Neutrophil (primary cell): ENCODE measurements at regions not wholly inside any gene's neighbourhood (a gene's known extent, or its start where the extent isn't known, plus 50 kb on each side); places are given as distances from the start of the nearest gene placed in this dataset.

Experiments
- H3K27ac ChIP-seq: fragments of 200-600 bp; sonication (generic); 2 replicates; pipeline ENCODE4 v1.5.1; 2016; ENCODE audit warnings: mild to moderate bottlenecking, moderate library complexity
- H3K27me3 ChIP-seq: fragments of 200-600 bp; sonication (generic); 2 replicates; pipeline ENCODE4 v1.6.0; 2016; ENCODE audit warnings: mild to moderate bottlenecking
- H3K36me3 ChIP-seq: fragments of 200-600 bp; sonication (generic); 2 replicates; pipeline ENCODE4 v1.5.1; 2017
- H3K4me1 ChIP-seq, 2 experiments: fragments of 200-600 bp in 1 of 2; sonication (generic) in 1 of 2; 1 replicate in 1 of 2; 2 replicates in 1 of 2; pipeline versions ENCODE4 v1.5.1 to v1.6.1; 2013 to 2016; ENCODE audit warnings: low read depth in 1 of 2, low read length in 1 of 2, mild to moderate bottlenecking in 1 of 2, moderate library complexity in 1 of 2; ENCODE audit not compliant: control insufficient read depth in 1 of 2, insufficient read depth in 1 of 2
- H3K4me3 ChIP-seq, 2 experiments: fragments of 200-600 bp in 1 of 2; sonication (generic) in 1 of 2; 1 replicate in 1 of 2; 2 replicates in 1 of 2; pipeline ENCODE4 v1.5.1; 2013 to 2016; ENCODE audit warnings: low read depth in 1 of 2, low read length in 1 of 2, mild to moderate bottlenecking in 1 of 2, moderate library complexity in 1 of 2
- H3K9me3 ChIP-seq: fragments of 200-600 bp; sonication (generic); 2 replicates; pipeline ENCODE4 v1.5.1; 2016
- TF ChIP-seq, protein P1 (sequence below): fragments of 200-600 bp; sonication (generic); IDR thresholded peaks from 2 replicates; pipeline ENCODE4 v1.5.1; 2016; ENCODE audit warnings: antibody characterized with exemption

DNA sequence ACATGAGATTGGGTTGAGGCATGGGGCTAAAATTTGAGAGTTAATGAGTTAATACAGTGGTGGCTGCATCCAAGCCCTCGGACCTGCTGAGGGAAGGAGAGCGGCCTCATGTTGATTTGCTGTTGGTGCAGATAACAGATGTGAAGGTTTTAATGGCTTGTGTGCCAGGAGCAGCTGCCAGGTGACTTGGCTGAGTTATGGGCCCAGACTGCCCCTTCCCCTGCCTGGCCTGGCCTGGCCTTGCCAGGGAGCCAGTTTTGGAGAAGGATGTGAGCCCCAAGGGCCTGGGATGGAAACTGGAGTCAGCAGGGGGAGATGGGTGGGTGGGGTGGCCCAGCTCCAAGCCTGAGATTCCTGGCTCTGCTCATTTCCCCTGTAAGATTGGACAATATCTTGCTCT is 230.1 kb downstream of the CBLN1 start:
- TF ChIP-seq, protein P1, sequence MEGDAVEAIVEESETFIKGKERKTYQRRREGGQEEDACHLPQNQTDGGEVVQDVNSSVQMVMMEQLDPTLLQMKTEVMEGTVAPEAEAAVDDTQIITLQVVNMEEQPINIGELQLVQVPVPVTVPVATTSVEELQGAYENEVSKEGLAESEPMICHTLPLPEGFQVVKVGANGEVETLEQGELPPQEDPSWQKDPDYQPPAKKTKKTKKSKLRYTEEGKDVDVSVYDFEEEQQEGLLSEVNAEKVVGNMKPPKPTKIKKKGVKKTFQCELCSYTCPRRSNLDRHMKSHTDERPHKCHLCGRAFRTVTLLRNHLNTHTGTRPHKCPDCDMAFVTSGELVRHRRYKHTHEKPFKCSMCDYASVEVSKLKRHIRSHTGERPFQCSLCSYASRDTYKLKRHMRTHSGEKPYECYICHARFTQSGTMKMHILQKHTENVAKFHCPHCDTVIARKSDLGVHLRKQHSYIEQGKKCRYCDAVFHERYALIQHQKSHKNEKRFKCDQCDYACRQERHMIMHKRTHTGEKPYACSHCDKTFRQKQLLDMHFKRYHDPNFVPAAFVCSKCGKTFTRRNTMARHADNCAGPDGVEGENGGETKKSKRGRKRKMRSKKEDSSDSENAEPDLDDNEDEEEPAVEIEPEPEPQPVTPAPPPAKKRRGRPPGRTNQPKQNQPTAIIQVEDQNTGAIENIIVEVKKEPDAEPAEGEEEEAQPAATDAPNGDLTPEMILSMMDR = no peak
- H3K9me3 ChIP-seq = no peaks in the 10 kb centered on the region
- no peak overlapping the region for H3K27ac ChIP-seq
- H3K27me3 ChIP-seq = no peaks in the 10 kb centered on the region
- no peaks in the 10 kb centered on the region for H3K4me1 ChIP-seq
- no peak overlapping the region for H3K4me3 ChIP-seq
- H3K36me3 ChIP-seq = no peaks in the 10 kb centered on the region

DNA sequence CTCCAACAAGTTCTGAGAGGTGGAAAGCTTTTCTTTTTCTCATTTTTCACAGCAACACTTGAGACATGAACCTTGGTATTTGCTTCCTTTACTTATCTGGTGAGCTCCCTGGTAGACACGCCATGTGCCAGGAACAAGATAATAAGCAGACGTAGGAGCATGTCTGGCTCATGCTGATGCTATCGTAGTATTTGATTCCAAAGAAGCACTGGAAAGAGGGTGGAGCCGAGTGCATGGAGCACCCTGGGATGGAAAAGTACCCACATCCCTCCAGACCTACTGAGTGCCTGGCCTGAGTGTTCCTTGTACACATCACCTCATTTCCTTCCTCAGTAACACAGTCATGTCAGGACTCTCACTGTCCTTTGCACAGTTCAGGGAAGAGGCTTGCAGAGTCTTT is 231.0 kb downstream of the CBLN1 start:
- Histone ChIP-seq H3K36me3 (no peaks in the 10 kb centered on the region), H3K27ac (no peak overlapping the region), H3K27me3 (no peaks in the 10 kb centered on the region), H3K4me1 (no peaks in the 10 kb centered on the region), H3K9me3 (no peaks in the 10 kb centered on the region), H3K4me3 (no peak overlapping the region)
- TF ChIP-seq, protein P1 = no peak

DNA sequence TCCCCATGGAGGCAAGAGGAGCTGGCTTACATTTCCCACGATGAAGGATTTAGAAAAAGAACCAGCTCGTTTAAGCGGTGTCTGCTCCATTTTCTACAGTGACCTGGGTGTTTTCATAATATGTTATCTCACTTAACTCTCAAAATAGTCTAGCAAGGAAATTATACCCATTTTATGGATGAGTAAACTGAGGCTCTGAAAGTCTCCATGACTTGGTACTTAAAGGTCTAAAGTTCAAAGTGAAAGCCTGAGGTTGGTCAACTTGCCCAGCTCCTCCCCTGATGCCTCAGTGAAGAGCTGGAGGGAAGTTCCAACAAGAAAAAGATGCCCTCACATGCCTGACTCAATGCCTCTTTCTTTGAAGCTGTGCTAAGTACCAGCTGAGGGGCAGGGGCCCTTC is 232.0 kb downstream of the CBLN1 start:
- Histone ChIP-seq H3K4me1 (no peaks in the 10 kb centered on the region), H3K9me3 (no peaks in the 10 kb centered on the region), H3K27ac (no peak overlapping the region), H3K4me3 (no peak overlapping the region), H3K27me3 (no peaks in the 10 kb centered on the region), H3K36me3 (no peaks in the 10 kb centered on the region)
- TF ChIP-seq, protein P1 = no peak

DNA sequence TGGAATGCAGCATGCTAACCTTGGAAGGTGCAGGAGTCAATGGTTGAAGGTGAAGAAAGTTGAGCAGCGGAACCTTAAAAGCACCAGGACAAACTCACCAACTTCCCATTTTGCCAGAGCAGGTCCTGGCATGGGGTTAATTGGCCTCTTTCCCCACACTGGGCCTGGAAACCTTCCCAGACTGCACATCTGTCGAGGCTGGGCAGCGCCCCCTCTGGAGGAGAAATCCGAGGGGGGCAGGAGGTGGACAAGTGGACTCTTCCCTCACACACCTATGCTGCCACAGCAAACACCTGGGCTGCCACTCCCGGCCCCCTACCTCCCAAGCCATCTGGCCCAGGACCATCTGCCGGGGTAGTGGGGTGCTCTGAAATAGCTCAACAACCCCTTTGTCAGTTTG is 232.4 kb downstream of the CBLN1 start:
- H3K27me3 ChIP-seq = no peaks in the 10 kb centered on the region
- no peaks in the 10 kb centered on the region for H3K4me1 ChIP-seq
- no peaks in the 10 kb centered on the region for H3K9me3 ChIP-seq
- H3K4me3 ChIP-seq = no peak overlapping the region
- H3K36me3 ChIP-seq = no peaks in the 10 kb centered on the region
- no peak overlapping the region for H3K27ac ChIP-seq
- TF ChIP-seq, protein P1 = no peak

DNA sequence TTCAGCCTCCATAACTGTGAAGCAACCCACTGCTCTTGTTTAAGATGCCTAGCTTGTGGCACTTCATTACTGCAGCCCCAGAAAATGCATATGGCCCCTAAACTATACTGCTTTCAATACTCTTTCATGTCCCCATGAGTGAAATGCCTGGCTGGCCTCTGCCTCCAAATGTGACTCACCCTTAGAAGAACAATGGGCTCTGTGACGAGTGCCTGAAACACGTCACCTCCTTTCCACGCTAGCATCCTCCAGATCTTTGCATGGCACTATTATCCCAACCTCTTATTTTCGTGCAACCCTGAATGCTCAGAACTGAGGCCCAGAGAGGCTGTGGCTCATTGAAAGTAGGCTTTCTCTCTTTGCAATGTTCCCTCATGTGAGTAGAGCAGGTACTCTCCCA is 233.1 kb downstream of the CBLN1 start:
- Histone ChIP-seq H3K27ac (no peak overlapping the region), H3K36me3 (no peaks in the 10 kb centered on the region), H3K9me3 (no peaks in the 10 kb centered on the region), H3K27me3 (no peaks in the 10 kb centered on the region), H3K4me3 (no peak overlapping the region), H3K4me1 (no peaks in the 10 kb centered on the region)
- TF ChIP-seq, protein P1 = no peak

DNA sequence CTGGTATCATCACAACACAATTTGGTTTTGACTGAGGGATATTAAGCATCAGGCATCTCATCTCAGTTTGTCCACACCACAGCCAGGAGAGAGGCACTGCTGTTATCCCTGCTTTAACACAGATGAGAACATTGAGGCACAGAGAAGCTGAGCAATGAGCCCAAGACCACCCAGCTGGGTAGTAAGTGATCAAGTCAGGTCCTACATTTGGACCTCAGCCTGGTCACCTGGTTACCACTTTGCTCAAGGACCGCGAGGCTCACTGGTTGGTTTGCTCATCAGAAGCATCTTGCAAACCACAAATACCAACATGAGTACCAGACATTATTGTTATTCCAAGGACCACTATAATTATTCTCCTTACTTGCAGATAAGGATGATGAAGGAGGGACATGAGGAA is 245.5 kb downstream of the CBLN1 start:
- Histone ChIP-seq H3K4me1 (no peaks in the 10 kb centered on the region), H3K36me3 (no peaks in the 10 kb centered on the region), H3K4me3 (no peak overlapping the region), H3K27me3 (no peaks in the 10 kb centered on the region), H3K9me3 (no peaks in the 10 kb centered on the region), H3K27ac (no peak overlapping the region)
- TF ChIP-seq, protein P1 = no peak
